NB4 (cell line): ENCODE measurements at regions not wholly inside any gene's neighbourhood (a gene's known extent, or its start where the extent isn't known, plus 50 kb on each side); places are given as distances from the start of the nearest gene placed in this dataset.
"Not testable (repeated sequence)": the region's sequence is repeated elsewhere in the genome, so short reads cannot be mapped to it uniquely, and the experiment has no call there.

ENCODE experiments used
- MYC ChIP-seq: IDR thresholded peaks from 2 replicates; pipeline ENCODE4 v1.6.1; 2011; ENCODE audit warnings: low read depth, low read length
- TF ChIP-seq, protein P1 (sequence below): IDR thresholded peaks from one replicate; pipeline ENCODE4 v1.5.1; 2012; ENCODE audit warnings: low read depth, low read length
- TF ChIP-seq, protein P2 (sequence below): IDR thresholded peaks from 2 replicates; pipeline ENCODE4 v1.6.1; 2011; ENCODE audit warnings: low read depth, low read length

GRCh38 chr3:125775106-125775505 lies 179.8 kb upstream of the OSBPL11 start:
- TF ChIP-seq, protein P1, sequence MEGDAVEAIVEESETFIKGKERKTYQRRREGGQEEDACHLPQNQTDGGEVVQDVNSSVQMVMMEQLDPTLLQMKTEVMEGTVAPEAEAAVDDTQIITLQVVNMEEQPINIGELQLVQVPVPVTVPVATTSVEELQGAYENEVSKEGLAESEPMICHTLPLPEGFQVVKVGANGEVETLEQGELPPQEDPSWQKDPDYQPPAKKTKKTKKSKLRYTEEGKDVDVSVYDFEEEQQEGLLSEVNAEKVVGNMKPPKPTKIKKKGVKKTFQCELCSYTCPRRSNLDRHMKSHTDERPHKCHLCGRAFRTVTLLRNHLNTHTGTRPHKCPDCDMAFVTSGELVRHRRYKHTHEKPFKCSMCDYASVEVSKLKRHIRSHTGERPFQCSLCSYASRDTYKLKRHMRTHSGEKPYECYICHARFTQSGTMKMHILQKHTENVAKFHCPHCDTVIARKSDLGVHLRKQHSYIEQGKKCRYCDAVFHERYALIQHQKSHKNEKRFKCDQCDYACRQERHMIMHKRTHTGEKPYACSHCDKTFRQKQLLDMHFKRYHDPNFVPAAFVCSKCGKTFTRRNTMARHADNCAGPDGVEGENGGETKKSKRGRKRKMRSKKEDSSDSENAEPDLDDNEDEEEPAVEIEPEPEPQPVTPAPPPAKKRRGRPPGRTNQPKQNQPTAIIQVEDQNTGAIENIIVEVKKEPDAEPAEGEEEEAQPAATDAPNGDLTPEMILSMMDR: not testable (repeated sequence)
- TF ChIP-seq, protein P2, sequence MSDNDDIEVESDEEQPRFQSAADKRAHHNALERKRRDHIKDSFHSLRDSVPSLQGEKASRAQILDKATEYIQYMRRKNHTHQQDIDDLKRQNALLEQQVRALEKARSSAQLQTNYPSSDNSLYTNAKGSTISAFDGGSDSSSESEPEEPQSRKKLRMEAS: not testable (repeated sequence)
- TF ChIP-seq MYC: not testable (repeated sequence)
